Sciatic nerve (tissue), 2 donors: ENCODE measurements at regions not wholly inside any gene's neighbourhood (a gene's known extent, or its start where the extent isn't known, plus 50 kb on each side); places are given as distances from the start of the nearest gene placed in this dataset.

Source experiments
- ATAC-seq: fragments of 200-7000 bp; cut with Tn5 transposase; one replicate; pipeline ENCODE4 v1.9.1; 2020; ENCODE audit warnings: mild to moderate bottlenecking, moderate library complexity
- DNase-seq: peaks from one replicate; pipeline ENCODE4 v3.0.0-alpha.2; 2020; ENCODE audit warnings: low spot score
- intact Hi-C: fragments of 100-400 bp; cut with DNase I; formaldehyde crosslinking; loops from one replicate; pipeline ENCODE4 v1.14.2; 2022
- donor health status: DM: no; HTN: no; CAD: no.
- donor health status: DM: no; HTN: no; CAD: no.

DNA sequence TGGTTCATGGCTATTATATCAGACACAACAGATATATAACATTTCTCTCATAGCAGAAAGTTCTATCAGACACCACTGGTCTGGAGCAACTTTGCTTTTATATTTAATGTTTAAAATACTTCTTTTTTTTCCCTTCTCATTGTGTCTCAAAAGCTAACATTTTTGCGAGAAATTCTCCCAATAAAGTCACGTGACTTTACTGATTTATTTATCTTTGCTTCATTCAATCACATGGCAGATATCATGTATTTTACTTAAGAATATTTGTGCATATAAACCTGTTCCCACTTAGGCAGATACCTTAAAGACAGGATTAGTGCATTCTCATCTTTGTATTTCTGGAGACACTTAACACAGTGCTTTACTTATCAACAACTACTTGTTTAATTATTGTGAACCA, 1093.1 kb upstream of the LRRN3 start:
- DNase-seq (no peak), ATAC-seq (no peak)
- intact Hi-C loops = no loop called here

GRCh38 chr7:110001254-110001938, 1089.5 kb upstream of the LRRN3 start:
- DNase-seq (no peak), ATAC-seq (no peak)
- intact Hi-C loops = no loop called here

GRCh38 chr7:110003827-110004226, 1087.1 kb upstream of the LRRN3 start:
- intact Hi-C loops = no loop called here
- DNase-seq (no peak), ATAC-seq (no peak)

DNA sequence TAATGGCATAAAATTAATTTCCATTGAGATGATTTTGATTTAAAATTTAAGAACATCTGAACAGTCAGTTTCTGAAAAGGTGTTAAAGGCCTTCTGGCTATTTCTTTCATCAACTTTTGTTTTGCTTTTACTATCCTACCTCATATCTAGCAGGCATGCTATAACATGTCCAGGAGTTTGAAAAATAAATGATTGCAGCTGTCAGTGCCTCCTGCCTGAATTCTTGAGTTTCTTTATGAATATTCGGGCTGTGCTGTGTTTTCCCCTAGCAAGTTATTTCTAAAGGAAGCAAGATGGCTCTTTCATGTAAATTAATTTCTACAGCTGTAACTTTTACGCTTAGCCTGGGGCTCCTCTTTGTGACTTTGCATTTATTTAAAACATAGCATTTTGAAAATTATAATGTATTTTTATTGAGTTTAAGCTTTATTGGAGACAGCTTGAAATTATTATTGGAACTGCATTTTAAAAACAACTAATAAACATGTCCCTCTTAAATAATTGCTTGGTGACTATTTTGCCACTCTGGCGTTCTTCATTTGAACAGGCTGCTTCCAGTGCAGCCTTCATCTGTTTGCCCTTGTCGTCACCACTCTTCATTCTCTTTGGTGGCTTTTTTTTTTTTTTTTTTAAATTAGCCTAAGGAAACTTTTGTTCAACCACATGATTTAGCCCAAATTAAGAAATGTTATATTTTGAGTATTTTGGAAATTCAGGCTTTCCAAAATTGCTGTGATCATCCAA, 1083.4 kb upstream of the LRRN3 start:
- no peak for ATAC-seq
- intact Hi-C loops = no loop called here
- DNase-seq = no peak

DNA sequence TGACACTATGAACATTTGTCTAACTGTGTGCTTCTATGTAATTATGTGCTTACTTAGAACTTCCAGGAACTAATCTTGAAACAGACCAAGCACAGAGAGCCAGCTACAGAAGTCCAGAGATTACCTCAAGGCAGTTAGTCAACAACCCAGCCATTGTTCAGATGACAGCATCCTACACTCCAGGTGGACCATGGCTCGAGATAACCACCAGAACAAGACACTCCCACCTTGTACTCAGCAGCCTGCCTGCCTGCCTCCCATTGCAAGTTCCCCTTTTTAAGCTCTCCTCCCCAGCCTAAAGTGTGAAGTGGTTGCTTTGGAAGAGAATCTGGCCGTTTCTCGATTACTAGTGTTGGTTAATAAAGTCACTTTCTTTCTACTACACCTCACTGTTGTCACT, 1080.6 kb upstream of the LRRN3 start:
- DNase-seq (no peak), ATAC-seq (no peak)
- intact Hi-C loops = loop anchor here (5.0 kb wide), 1 partner anchor 653 kb away; no protein-coding TSS in a partner anchor

GRCh38 chr7:110017405-110017804, 1073.5 kb upstream of the LRRN3 start:
- DNase-seq (no peak), ATAC-seq (no peak)
- intact Hi-C loops = no loop called here

- intact Hi-C loops = no loop called here
- DNase-seq = no peak
- no peak for ATAC-seq
These were observed 1063.5 kb upstream of the LRRN3 start for GRCh38 chr7:110027385-110027784.

- intact Hi-C loops = no loop called here
- DNase-seq = no peak
- ATAC-seq = no peak
These were observed 1047.4 kb upstream of the LRRN3 start for GRCh38 chr7:110043519-110043918.

GRCh38 chr7:110050785-110051184, 1040.1 kb upstream of the LRRN3 start:
- ATAC-seq = no peak
- no peak for DNase-seq
- intact Hi-C loops = no loop called here

GRCh38 chr7:110051372-110051771, 1039.6 kb upstream of the LRRN3 start:
- intact Hi-C loops = no loop called here
- DNase-seq = no peak
- no peak for ATAC-seq

- DNase-seq (no peak), ATAC-seq (no peak)
- intact Hi-C loops = no loop called here
These were observed 1034.6 kb upstream of the LRRN3 start for GRCh38 chr7:110056331-110056730.

DNA sequence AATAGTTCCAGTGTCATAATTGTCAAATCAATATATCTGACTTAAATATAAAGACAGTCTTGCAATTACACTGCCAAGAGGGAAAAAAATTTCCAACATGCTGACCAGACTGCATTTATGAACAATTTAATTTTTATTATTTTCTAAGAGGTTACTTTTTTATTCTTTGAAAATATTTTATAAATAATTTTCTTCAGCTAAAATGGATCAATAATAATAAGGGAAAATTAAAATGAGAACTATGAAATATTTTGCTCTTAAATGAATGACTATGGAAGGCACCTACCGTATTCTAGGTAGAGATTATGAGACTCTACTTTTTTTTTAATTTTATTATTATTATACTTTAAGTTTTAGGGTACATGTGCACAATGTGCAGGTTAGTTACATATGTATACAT, 1032.5 kb upstream of the LRRN3 start:
- ATAC-seq = no peak
- DNase-seq = no peak
- intact Hi-C loops = no loop called here

GRCh38 chr7:110061387-110061786, 1029.5 kb upstream of the LRRN3 start:
- intact Hi-C loops = no loop called here
- no peak for DNase-seq
- no peak for ATAC-seq

DNA sequence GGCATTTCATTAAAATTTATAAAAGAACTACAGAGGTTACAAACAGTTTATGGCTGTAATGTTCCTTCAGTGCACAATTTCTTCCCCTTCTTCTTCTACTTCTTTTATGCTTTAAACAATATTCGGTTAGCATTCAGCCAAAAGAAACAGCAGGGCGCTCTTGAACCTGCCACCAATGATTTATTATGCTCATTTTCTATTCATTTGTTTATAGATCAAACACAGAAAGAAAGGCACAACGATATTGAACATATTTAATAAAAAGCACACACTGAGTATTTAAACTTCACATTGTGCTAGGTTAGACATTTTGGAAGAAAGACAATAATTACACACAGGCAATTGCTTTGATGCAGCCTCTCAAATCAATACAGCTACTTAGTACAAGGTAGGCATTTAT, 1025.8 kb upstream of the LRRN3 start:
- ATAC-seq = no peak
- DNase-seq = no peak
- intact Hi-C loops = no loop called here

- intact Hi-C loops = no loop called here
- DNase-seq = no peak
- ATAC-seq = no peak
These were observed 1024.1 kb upstream of the LRRN3 start for GRCh38 chr7:110066843-110067242.

- intact Hi-C loops = no loop called here
These were observed 1019.7 kb upstream of the LRRN3 start for GRCh38 chr7:110071192-110071591.

GRCh38 chr7:110075450-110075849, 1015.5 kb upstream of the LRRN3 start:
- intact Hi-C loops = no loop called here
- no peak for DNase-seq
- ATAC-seq = no peak

More at GRCh38 chr7:110071192-110071591, 1019.7 kb upstream of the LRRN3 start:
- ATAC-seq (no peak), DNase-seq (no peak)

DNA sequence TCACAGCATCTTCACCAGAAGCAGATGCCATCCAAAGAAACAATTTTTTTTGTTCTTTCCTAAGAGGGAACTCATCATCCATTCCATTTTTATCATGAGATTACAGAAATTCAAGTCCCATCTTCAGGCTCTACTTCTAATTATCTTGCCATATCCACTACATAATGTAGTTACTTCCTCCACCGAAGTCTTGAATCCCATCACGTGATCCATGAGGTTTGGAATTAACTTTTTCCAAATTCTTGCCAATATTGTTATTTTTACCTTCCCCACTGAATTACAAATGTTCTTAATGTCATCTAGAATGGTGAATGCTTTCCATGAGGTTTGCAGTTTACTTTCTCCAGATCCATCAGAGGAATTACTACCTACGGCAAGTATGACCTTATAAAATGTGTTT, 1014.7 kb upstream of the LRRN3 start:
- intact Hi-C loops = no loop called here
- ATAC-seq (no peak), DNase-seq (no peak)

GRCh38 chr7:110084181-110084807, 1006.6 kb upstream of the LRRN3 start:
- DNase-seq (no peak), ATAC-seq (no peak)
- intact Hi-C loops = no loop called here

DNA sequence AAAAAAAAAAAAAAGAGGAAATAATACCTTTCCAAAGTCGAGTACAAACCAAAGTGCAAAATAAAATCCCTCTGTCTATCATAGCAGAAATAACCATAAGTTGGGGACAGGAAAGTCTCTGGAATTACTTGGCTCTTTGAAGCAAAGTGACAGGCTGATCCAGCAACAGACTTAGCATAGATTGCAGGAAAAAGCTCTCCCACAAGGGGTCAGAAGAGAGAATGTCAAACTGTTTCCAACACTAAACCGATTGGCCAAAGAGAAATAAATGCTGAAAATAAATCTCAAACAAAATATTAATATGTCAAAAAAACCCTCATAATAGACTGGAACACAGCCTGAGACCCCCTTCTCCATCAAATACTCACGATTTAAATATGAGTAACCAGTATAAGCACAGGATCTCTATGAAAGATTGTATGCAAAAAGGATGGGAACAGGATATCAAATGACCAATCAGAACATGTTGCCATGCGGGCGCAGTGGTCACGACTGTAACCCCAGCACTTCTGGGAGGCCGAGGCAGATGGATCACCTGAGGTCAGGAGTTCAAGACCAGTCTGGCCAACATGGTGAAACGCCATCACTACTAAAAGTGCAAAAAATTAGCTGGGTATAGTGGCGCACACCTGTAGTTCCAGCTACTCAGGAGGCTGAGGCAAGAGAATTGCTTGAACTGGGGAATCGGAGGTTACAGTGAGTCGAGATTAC, 1000.7 kb upstream of the LRRN3 start:
- intact Hi-C loops = no loop called here
- ATAC-seq = no peak
- DNase-seq = no peak
